ENCODE measurements at regions not wholly inside any gene's neighbourhood (a gene's known extent, or its start where the extent isn't known, plus 50 kb on each side); places are given as distances from the start of the nearest gene placed in this dataset.

- TF ChIP-seq CTCF (IDR thresholded peaks at IDR 0.05) (no peak), POLR2A (IDR thresholded peaks at IDR 0.05) (no peak)
Measured at GRCh38 chr13:33918199-33918932, 100.4 kb downstream of the RFC3 start.

All from Peyer's patch (tissue), 4 donors.